B cell (primary cell): ENCODE measurements at regions not wholly inside any gene's neighbourhood (a gene's known extent, or its start where the extent isn't known, plus 50 kb on each side); places are given as distances from the start of the nearest gene placed in this dataset.

Experiments used
- CTCF ChIP-seq: fragments of 200-600 bp; IDR thresholded peaks from one replicate; pipeline ENCODE4 v1.8.0; 2022; ENCODE audit warnings: antibody characterized with exemption, mild to moderate bottlenecking
- EZH2 ChIP-seq: IDR thresholded peaks from 2 replicates; pipeline ENCODE4 v1.6.1; 2012; ENCODE audit warnings: borderline replicate concordance, low read depth, mild to moderate bottlenecking, moderate library complexity, low read length; ENCODE audit not compliant: insufficient read depth, poor library complexity, severe bottlenecking

DNA sequence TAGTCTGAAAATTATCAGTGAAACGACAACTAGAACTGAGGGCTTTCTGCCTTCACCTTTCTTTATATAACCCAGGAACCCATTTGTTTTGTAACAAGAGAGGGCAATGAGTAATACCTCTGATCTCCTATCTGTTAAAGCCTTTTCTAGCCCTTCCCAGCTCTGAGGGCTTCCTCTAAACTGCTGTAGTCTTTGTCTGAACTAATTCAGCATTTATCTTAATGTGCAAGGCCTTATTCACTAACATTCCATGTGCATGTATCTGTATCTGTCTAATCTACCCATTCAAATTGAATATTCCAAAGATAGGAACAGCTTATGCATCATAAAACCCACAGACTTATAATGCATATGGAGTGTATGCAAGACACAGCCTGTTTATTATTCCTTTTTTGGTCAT is 167.1 kb downstream of the LYPLAL1 start:
- TF ChIP-seq EZH2: no peak
- TF ChIP-seq CTCF: no peak
